ENCODE measurements at regions not wholly inside any gene's neighbourhood (a gene's known extent, or its start where the extent isn't known, plus 50 kb on each side); places are given as distances from the start of the nearest gene placed in this dataset.

GRCh38 chr1:181239086-181239485 lies 150.6 kb downstream of the IER5 start:
- no peak for TF ChIP-seq CTCF (conservative IDR thresholded peaks at IDR 0.05; ENCODE audit: low read length)
- no peak for TF ChIP-seq EZH2phosphoT487 (IDR thresholded peaks at IDR 0.05; ENCODE audit: borderline replicate concordance)

Measured in Loucy (cell line).